B cell (primary cell): ENCODE measurements at regions not wholly inside any gene's neighbourhood (a gene's known extent, or its start where the extent isn't known, plus 50 kb on each side); places are given as distances from the start of the nearest gene placed in this dataset.

Experiments used
- ATAC-seq: fragments of 200-7000 bp; cut with Tn5 transposase; one replicate; pipeline ENCODE4 v1.10.0; 2021; ENCODE audit warnings: low read depth, mild to moderate bottlenecking, moderate number of reproducible peaks, moderate library complexity
- CTCF ChIA-PET: fragments of 350-600 bp; sonication (Branson Sonifier 250); formaldehyde crosslinking; loops from one replicate; lab custom pipeline; 2021; ENCODE audit warnings: antibody characterized with exemption, inconsistent platforms; lab: Charles Lee
- POLR2A ChIA-PET: fragments of 350-600 bp; sonication (Branson Sonifier 250); formaldehyde crosslinking; loops from one replicate; lab custom pipeline; 2021; ENCODE audit warnings: antibody characterized with exemption; lab: Charles Lee
- DNase-seq: peaks from one replicate; pipeline ENCODE4 v3.0.0; 2013
- H2AFZ ChIP-seq: 2 replicates; pipeline ENCODE4 v1.6.1; 2012; ENCODE audit warnings: mild to moderate bottlenecking, low read depth, low read length; ENCODE audit not compliant: insufficient read depth, poor library complexity, severe bottlenecking
- H3K27ac ChIP-seq, 2 donors: 1 replicate in 1 of 2; 2 replicates in 1 of 2; pipeline ENCODE4 v1.5.1; 2012 to 2013; ENCODE audit warnings: low read length in 2 of 2, mild to moderate bottlenecking in 2 of 2, moderate library complexity in 1 of 2
- H3K27me3 ChIP-seq, 4 experiments: fragments of 200-600 bp in 1 of 4; sonication (generic) in 1 of 4; replicated peaks in 1 of 4; 1 replicate in 2 of 4; 2 replicates in 2 of 4; pipeline versions ENCODE4 v1.6.1 to v1.7.0; 2013 to 2016; ENCODE audit warnings: low read length in 3 of 4, mild to moderate bottlenecking in 2 of 4, mixed read lengths in 1 of 4, moderate library complexity in 1 of 4; ENCODE audit not compliant: insufficient read depth in 4 of 4, control insufficient read depth in 3 of 4; ENCODE audit errors: control extremely low read depth in 1 of 4
- H3K36me3 ChIP-seq, 2 experiments: replicated peaks in 1 of 2; 1 replicate in 1 of 2; 2 replicates in 1 of 2; pipeline versions ENCODE4 v1.6.1 to v1.7.1; 2013; ENCODE audit warnings: low read length in 1 of 2; ENCODE audit not compliant: insufficient read depth in 2 of 2, control insufficient read depth in 1 of 2; ENCODE audit errors: control extremely low read depth in 1 of 2, extremely low read depth in 1 of 2
- H3K4me1 ChIP-seq, 2 donors: fragments of 200-600 bp in 1 of 2; sonication (generic) in 1 of 2; 1 replicate in 1 of 2; 2 replicates in 1 of 2; pipeline versions ENCODE4 v1.5.1 to v1.6.1; 2013 to 2017; ENCODE audit warnings: low read length in 2 of 2; ENCODE audit not compliant: control insufficient read depth in 2 of 2, insufficient read depth in 2 of 2
- H3K4me2 ChIP-seq: replicated peaks from 2 replicates; pipeline ENCODE3; 2012; ENCODE audit warnings: mild to moderate bottlenecking, low read depth, low read length; ENCODE audit not compliant: poor library complexity, severe bottlenecking
- H3K4me3 ChIP-seq, 5 experiments: fragments of 200-600 bp in 1 of 5; sonication (generic) in 1 of 5; 1 replicate in 3 of 5; 2 replicates in 2 of 5; pipeline versions ENCODE4 v1.5.1 to v1.7.0; 2011 to 2016; ENCODE audit warnings: low read length in 4 of 5, mild to moderate bottlenecking in 4 of 5, low read depth in 2 of 5, control low read depth in 1 of 5, moderate library complexity in 1 of 5; ENCODE audit not compliant: insufficient read depth in 1 of 5; ENCODE audit errors: control extremely low read depth in 1 of 5, extremely low read depth in 1 of 5
- H3K79me2 ChIP-seq: fragments of 200-600 bp; sonication (generic); one replicate; pipeline ENCODE4 v1.6.0; 2016; ENCODE audit warnings: low read length; ENCODE audit not compliant: control insufficient read depth, insufficient read depth
- H3K9ac ChIP-seq: fragments of 200-600 bp; sonication (generic); 2 replicates; pipeline ENCODE4 v1.6.1; 2017; ENCODE audit warnings: mild to moderate bottlenecking, low read length, moderate library complexity
- H3K9me3 ChIP-seq, 3 donors: one replicate each; pipeline versions ENCODE4 v1.6.1 to v1.7.1; 2013; ENCODE audit warnings: low read length in 2 of 3; ENCODE audit not compliant: control insufficient read depth in 2 of 3, insufficient read depth in 1 of 3; ENCODE audit errors: control extremely low read depth in 1 of 3
- H4K20me1 ChIP-seq: 2 replicates; pipeline ENCODE4 v1.6.0; 2012; ENCODE audit warnings: mild to moderate bottlenecking, low read length; ENCODE audit not compliant: insufficient read depth, control insufficient read depth, poor library complexity, severe bottlenecking
- H3K27ac Mint-ChIP-seq: one replicate; pipeline ENCODE4 v1.8.0; 2021; ENCODE audit warnings: mixed read lengths
- H3K27me3 Mint-ChIP-seq: one replicate; pipeline ENCODE4 v1.8.0; 2021; ENCODE audit warnings: mixed read lengths
- H3K4me1 Mint-ChIP-seq: one replicate; pipeline ENCODE4 v1.8.0; 2021; ENCODE audit warnings: mixed read lengths
- H3K4me3 Mint-ChIP-seq: one replicate; pipeline ENCODE4 v1.8.0; 2021; ENCODE audit warnings: mixed read lengths
- H3K9me3 Mint-ChIP-seq: one replicate; pipeline ENCODE4 v1.8.0; 2022; ENCODE audit warnings: mixed read lengths; ENCODE audit not compliant: insufficient read depth
- EZH2 ChIP-seq: IDR thresholded peaks from 2 replicates; pipeline ENCODE4 v1.6.1; 2012; ENCODE audit warnings: borderline replicate concordance, low read depth, mild to moderate bottlenecking, moderate library complexity, low read length; ENCODE audit not compliant: insufficient read depth, poor library complexity, severe bottlenecking
- WGBS: methylation state at CpG from one replicate; pipeline ENCODE4 v1.1.5; 2013; ENCODE audit warnings: missing lambda C conversion rate; ENCODE audit not compliant: insufficient coverage; 5-methylcytosine and 5-hydroxymethylcytosine counted together
- intact Hi-C: fragments of 100-400 bp; cut with micrococcal nuclease; formaldehyde crosslinking; loops from one replicate; pipeline ENCODE4 v1.10.0; 2022
- TF ChIP-seq, protein P1 (sequence below): fragments of 200-600 bp; IDR thresholded peaks from one replicate; pipeline ENCODE4 v1.8.0; 2022; ENCODE audit warnings: antibody characterized with exemption, mild to moderate bottlenecking

DNA sequence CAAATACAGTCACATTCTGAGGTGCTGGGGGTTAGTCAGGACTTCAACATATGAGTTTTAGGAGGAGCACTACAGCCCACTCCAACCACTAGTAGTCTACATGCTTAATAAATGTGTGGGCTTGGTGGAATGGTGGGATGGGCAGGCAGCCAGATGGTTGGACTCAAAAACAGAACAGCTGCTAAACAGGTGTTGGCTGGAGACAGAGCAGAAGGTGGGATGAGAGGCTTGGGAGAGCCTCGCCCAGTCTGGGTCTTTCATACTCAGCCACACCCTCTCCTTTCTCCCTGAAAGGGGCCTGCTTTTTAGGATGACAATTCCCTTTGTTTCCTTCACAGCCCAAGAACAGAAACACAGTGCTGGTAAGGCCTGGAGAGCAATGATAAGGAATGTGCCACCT, 143.9 kb upstream of the KLHL29 start:
- DNase-seq (no peak), ATAC-seq (no peak)
- intact Hi-C loops, result no loop called here
- H3K4me1 ChIP-seq, result no peaks in the 10 kb centered on the region
- H3K4me3 ChIP-seq, result no peak overlapping the region
- H4K20me1 ChIP-seq, result no peaks in the 10 kb centered on the region
- no peak overlapping the region for H3K27ac ChIP-seq
- Mint-ChIP-seq H3K27ac (no peak overlapping the region), H3K9me3 (no peaks in the 10 kb centered on the region), H3K27me3 (peaks cover 16% of the 10 kb centered on the region), H3K4me3 (no peak overlapping the region), H3K4me1 (no peaks in the 10 kb centered on the region)
- POLR2A ChIA-PET, result no interaction called here
- no peak overlapping the region for H3K4me2 ChIP-seq
- H3K79me2 ChIP-seq, result no peaks in the 10 kb centered on the region
- 80% methylated on average over 1 of the region's 1 CpG for WGBS
- H3K36me3 ChIP-seq, result no peaks in the 10 kb centered on the region
- TF ChIP-seq, protein P1, sequence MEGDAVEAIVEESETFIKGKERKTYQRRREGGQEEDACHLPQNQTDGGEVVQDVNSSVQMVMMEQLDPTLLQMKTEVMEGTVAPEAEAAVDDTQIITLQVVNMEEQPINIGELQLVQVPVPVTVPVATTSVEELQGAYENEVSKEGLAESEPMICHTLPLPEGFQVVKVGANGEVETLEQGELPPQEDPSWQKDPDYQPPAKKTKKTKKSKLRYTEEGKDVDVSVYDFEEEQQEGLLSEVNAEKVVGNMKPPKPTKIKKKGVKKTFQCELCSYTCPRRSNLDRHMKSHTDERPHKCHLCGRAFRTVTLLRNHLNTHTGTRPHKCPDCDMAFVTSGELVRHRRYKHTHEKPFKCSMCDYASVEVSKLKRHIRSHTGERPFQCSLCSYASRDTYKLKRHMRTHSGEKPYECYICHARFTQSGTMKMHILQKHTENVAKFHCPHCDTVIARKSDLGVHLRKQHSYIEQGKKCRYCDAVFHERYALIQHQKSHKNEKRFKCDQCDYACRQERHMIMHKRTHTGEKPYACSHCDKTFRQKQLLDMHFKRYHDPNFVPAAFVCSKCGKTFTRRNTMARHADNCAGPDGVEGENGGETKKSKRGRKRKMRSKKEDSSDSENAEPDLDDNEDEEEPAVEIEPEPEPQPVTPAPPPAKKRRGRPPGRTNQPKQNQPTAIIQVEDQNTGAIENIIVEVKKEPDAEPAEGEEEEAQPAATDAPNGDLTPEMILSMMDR, result no peak
- no peak for TF ChIP-seq EZH2
- H3K9me3 ChIP-seq, result peaks cover 0 to 6% (median 0%) of the 10 kb centered on the region in 3 donors
- CTCF ChIA-PET, result no interaction called here
- no peaks in the 10 kb centered on the region for H3K27me3 ChIP-seq
- H2AFZ ChIP-seq, result no peak overlapping the region
- no peak overlapping the region for H3K9ac ChIP-seq

DNA sequence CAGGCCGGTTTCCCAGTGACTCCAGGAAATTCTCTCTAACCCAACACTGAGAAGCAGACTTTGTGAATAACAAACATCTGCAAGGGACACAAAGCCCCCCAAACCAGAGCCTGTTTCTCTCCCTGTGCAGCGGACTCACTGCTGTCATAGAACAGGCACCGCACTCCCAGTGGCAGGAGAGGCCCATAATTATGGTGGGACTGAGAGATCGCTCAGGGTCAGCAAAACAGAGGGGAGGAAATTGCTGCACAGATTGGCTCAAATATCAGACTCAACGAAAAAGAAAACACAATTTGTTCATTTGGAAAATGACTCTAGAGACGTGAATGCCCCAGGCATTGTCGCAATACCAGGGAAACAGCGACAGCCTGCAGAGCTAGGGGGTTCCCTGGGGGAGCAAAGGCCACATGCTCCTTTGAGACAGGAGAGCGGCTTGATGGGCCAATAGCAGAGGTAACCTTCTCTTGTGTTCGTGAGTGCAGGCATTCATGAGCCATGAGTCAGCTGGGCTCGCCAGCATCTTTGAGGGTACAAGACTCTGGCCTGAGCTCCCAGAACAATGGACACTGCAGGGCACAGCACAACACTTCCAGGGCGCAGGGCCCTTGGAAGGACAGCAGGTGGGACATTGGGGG, 143.3 kb upstream of the KLHL29 start:
- H3K4me3 ChIP-seq, result no peak overlapping the region
- H3K4me2 ChIP-seq, result no peak overlapping the region
- H3K79me2 ChIP-seq, result no peaks in the 10 kb centered on the region
- no peaks in the 10 kb centered on the region for H3K36me3 ChIP-seq
- no peak overlapping the region for H3K4me3 Mint-ChIP-seq
- POLR2A ChIA-PET, result no interaction called here
- H3K9ac ChIP-seq, result no peak overlapping the region
- no peaks in the 10 kb centered on the region for H3K4me1 ChIP-seq
- intact Hi-C loops, result no loop called here
- TF ChIP-seq EZH2, result no peak
- TF ChIP-seq, protein P1, result no peak
- peaks cover 0 to 6% (median 0%) of the 10 kb centered on the region in 3 donors for H3K9me3 ChIP-seq
- CTCF ChIA-PET, result no interaction called here
- WGBS, result 93% methylated on average over 10 of the region's 12 CpGs
- peaks cover 16% of the 10 kb centered on the region for H3K27me3 Mint-ChIP-seq
- H3K4me1 Mint-ChIP-seq, result no peaks in the 10 kb centered on the region
- H3K9me3 Mint-ChIP-seq, result no peaks in the 10 kb centered on the region
- H4K20me1 ChIP-seq, result no peaks in the 10 kb centered on the region
- no peaks in the 10 kb centered on the region for H3K27me3 ChIP-seq
- DNase-seq, result no peak
- no peak overlapping the region for H3K27ac ChIP-seq
- ATAC-seq, result no peak
- no peak overlapping the region for H2AFZ ChIP-seq
- H3K27ac Mint-ChIP-seq, result no peak overlapping the region
